CD4-positive, alpha-beta T cell treated with Interleukin-2 at 100 ng/mL for 4 hours (primary cell): ENCODE measurements at regions not wholly inside any gene's neighbourhood (a gene's known extent, or its start where the extent isn't known, plus 50 kb on each side); places are given as distances from the start of the nearest gene placed in this dataset.

ENCODE experiments used
- DNase-seq: peaks from one replicate; pipeline ENCODE4 v3.0.0-alpha.2; 2020; ENCODE audit warnings: low spot score

- DNase-seq = no peak
Measured at GRCh38 chr2:62369541-62370202, 136.3 kb downstream of the TMEM17 start.

GRCh38 chr2:62364791-62365528 lies 141.0 kb downstream of the TMEM17 start:
- DNase-seq = no peak

DNA sequence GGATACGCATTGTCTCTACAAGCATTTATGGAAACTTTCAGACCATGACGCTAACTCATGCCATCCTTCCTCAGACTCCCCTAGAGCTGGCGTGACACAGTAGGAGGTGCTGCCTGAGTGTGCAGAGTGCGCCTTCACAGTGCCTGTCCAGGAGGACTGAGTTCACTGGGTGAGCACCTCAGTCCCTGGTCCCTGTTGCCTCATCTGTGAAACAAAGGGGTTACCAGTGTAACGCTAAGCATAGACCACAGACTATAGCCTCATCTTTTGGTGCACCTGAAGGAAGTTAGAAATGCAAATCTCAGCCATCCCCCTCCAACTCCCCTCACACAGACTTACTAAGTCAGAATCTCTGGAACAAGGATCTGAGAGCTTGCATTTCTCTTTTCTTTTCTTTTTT lies 142.8 kb downstream of the TMEM17 start:
- DNase-seq = no peak

DNA sequence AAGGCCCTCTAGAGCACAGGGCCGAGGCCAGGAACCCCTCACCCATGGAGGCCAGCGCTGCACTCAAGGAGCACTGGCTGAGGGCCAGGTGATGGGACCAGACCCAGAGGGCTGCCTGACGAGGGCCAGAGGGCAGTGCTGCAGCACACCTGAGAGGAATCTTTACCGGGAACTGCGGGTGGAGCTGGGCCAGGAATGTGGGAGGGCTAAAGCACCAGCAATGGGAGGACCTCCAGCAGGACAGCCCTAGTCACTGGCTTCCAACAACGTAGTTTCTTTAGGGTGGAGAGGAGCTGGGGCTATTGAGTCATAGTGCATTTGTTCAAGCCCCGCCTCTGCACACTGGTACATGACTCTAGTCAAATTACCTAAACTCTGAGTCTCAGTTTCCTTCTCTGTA lies 143.4 kb downstream of the TMEM17 start:
- DNase-seq = no peak

DNA sequence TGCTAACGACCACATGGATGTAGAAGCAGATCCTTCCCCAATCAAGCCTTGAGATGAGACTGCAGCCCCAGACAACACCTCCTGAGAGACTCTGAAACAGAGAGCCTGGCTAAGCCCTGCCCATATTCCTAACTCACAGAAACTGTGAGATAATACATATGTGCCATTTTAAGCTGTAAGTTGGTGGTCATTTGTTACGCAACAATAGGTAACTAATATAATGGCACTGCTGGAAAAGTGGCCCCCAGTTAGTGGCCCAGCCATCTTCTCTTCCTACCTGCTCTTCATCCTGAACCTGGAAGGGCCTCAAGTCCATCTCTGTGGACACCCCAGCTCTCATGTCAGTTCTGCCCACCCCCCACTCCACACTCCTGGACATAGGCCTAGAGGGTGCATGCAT lies 144.0 kb downstream of the TMEM17 start:
- no peak for DNase-seq

DNA sequence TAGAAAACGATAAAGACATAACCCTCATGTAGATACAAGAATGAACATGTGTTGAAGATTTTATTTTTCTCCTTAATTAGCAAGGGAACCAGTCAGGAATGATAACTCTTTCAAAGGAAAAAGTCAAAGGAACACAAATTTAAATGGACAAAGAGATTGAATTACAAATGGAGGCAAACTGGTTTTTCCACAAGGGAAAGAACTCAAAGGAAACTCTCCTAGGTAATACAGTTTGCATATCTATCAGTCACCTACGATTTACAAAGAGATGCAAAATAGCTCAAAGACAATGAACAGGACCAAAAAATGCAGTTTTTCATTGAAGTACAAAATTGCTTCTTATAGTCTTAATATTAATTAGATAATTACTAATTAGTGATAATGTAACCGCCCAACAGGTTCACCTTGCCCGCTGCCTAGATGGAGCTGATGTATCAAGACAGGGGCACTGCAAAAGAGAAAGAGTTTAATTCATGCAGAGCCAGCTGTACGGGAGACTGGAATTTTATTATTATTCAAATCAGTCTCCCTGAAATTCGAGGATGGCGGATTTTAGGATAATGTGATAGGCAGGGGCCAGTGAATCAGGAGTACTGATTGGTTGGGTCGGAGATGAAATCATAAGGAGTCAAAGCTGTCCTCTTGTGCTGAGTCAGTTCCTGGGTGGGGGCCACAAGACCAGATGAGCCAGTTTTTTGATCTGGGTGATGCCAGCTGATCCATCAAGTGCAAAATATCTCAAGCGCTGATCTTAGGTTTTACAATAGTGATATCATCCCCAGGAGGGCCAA lies 151.0 kb downstream of the TMEM17 start:
- DNase-seq = no peak

DNA sequence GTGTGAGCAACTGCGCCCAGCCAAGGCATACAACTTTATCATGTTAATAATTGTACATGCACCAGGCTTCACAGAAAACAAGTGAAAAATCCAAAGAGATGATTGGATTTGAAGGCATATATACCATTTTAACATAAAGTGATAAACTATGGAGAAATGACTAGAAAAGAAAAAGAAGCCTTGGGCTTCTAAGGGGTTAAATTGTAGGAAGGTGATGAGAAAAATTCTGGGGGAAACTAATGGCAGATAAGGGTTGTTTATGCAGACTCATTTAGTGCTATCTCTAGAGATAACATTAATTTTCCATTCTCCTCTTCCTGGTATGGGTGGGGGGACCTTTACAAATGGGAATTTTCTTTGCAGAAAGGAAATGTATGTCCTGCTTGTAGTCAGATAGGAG lies 154.0 kb downstream of the TMEM17 start:
- no peak for DNase-seq

DNA sequence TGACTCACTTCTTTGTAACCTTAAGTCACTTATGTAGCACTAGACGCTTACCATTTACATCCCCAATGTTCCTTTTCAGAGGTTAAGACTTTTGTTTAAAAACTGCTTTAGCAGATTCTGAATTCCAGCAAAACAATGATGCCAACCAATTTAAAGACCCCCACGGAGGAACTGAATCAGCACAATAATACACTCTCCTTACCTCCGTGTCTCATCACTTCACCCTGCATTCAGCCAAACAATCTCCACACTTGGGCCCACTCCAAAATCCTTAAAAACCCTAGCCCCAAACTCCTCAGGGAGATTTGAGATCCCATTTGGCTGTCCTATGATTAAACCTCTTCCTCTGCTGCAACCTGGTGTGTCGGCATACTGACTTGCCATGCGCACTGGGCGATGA lies 153.9 kb downstream of the B3GNT2 start:
- no peak for DNase-seq

DNA sequence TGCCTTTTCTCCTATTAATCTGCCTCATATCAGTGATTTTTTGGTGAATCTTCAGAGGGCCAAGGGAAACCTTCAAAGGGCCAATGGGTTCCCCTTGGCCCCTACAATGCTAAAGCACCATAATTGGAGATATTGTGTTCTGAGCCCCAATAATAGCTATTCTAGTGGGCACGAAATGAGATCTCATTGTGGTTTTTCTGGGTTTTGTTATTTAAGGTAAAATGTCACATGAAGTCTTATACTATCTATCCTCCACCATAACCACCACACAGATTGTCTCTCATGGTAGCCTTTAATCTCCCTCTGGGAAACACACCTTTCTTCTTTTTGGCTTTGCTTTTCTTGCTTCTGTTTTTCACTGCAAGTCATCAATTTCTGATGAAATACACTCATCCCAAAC lies 152.8 kb downstream of the B3GNT2 start:
- no peak for DNase-seq

GRCh38 chr2:62347563-62348270 lies 151.8 kb downstream of the B3GNT2 start:
- DNase-seq = no peak

DNA sequence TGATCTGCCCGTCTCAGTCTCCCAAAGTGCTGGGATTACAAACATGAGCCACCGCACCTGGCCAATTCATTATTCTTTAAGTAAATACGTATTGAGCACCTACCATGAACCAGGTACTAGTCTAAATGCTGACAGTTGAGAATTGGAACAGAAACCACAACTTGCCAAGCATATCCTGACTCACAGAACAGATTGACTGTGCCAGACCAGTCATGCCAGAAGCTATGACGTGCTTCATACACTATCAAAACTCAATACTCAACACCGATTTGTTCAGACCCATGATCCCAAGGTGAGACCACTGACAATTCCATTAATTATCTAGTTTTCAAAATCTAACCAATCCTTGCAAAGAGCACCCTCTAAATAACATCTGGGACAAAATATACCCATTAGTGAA lies 148.6 kb downstream of the B3GNT2 start:
- no peak for DNase-seq

GRCh38 chr2:62343636-62344337 lies 147.9 kb downstream of the B3GNT2 start:
- DNase-seq = no peak

- no peak for DNase-seq
Measured at GRCh38 chr2:62343206-62343605, 147.3 kb downstream of the B3GNT2 start.

- DNase-seq = no peak
Measured at GRCh38 chr2:62340994-62341484, 145.1 kb downstream of the B3GNT2 start.

DNA sequence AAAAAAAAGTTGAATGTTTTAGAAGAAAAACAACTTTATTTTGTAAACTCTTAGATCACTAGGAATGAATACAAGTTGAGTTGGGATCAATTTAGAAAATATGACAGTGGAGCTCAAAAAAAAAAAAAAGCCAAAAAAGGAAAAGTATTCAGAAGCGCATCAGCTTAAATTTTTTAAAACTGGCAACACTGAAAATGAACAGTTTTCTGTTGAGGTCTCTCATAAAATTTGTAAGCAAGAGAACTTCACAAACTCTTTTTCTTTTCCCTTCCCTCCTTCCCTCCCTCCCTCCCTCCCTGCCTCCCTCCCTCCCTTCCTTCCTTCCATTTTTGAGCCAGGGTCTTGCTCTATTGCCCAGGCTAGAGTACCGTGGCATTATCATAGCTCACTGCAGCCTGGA lies 143.9 kb downstream of the B3GNT2 start:
- DNase-seq = no peak

DNA sequence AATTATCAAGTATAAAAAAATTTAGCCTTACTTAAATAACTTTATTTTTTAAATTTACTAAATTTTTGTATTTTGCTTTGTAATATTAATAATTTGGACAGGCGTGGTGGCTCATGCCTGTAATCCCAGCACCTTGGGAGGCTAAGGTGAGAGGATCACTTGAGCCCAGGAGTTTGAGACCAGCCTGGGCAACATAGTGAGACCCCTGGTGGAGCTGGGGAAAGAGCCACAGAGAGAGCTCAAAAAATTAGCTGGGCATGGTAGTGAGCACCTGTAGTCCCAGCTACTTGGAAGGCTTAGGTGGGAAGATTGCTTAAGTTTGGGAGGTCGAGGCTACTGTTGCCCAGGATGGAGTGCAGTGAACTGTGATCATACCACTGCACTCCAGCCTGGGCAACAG lies 143.5 kb downstream of the B3GNT2 start:
- DNase-seq = no peak

GRCh38 chr2:62338111-62338510 lies 142.2 kb downstream of the B3GNT2 start:
- DNase-seq = no peak

- no peak for DNase-seq
Measured at GRCh38 chr2:62337403-62337802, 141.5 kb downstream of the B3GNT2 start.

DNA sequence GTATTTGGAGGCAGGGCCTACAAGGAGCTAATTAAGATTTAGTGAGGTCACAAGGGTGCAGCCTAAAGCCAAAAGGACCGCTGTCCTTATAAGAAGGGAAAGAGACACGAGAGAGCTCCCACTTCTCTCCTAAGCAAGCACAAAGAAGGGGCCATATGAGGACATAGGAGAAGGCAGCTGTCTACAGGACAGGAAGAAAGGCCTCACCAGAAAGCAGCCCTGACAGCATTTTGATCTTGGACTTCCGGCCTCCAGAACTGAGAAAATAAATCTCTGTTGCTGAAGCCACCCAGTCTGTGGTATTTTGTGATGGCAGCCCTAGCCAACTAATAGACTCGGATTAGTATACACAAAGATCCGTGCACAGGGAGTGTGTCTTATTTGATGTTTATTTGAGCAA lies 139.7 kb downstream of the B3GNT2 start:
- DNase-seq = no peak

- no peak for DNase-seq
Measured at GRCh38 chr2:62334440-62335058, 138.6 kb downstream of the B3GNT2 start.

GRCh38 chr2:62334009-62334408 lies 138.1 kb downstream of the B3GNT2 start:
- DNase-seq = no peak
